ENCODE measurements at regions not wholly inside any gene's neighbourhood (a gene's known extent, or its start where the extent isn't known, plus 50 kb on each side); places are given as distances from the start of the nearest gene placed in this dataset.

GRCh38 chr18:34991152-34991551 lies 50.1 kb upstream of the MAPRE2 start (continued):
- no peak for TF ChIP-seq E4F1 (IDR thresholded peaks at IDR 0.05; ENCODE audit: borderline replicate concordance, partially characterized antibody)
